Heart left ventricle (tissue), 16 donors: ENCODE measurements at regions not wholly inside any gene's neighbourhood (a gene's known extent, or its start where the extent isn't known, plus 50 kb on each side); places are given as distances from the start of the nearest gene placed in this dataset.
"Not testable (repeated sequence)": the region's sequence is repeated elsewhere in the genome, so short reads cannot be mapped to it uniquely, and the experiment has no call there.

ENCODE experiments used
- ATAC-seq, 4 donors: fragments of 200-7000 bp; cut with Tn5 transposase; one replicate each; pipeline ENCODE4 v1.9.1; 2020 to 2022; ENCODE audit warnings: moderate library complexity in 4 of 4, mild to moderate bottlenecking in 3 of 4, moderate number of reproducible peaks in 1 of 4
- DNase-seq, 5 donors: peaks; one replicate each; pipeline ENCODE4 v3.0.0-alpha.2; 2020
- H3K27ac ChIP-seq, 12 donors: fragments of 200-600 bp; sonication (generic) in 4 of 12; one replicate each; pipeline versions ENCODE4 v1.5.0 to v1.8.0; 2016 to 2022; ENCODE audit warnings: mild to moderate bottlenecking in 2 of 12
- H3K27me3 ChIP-seq, 9 donors: fragments of 200-600 bp; sonication (generic) in 2 of 9; one replicate each; pipeline versions ENCODE4 v1.5.1 to v1.8.0; 2016 to 2022; ENCODE audit warnings: mild to moderate bottlenecking in 3 of 9
- H3K36me3 ChIP-seq, 9 donors: fragments of 200-600 bp; sonication (generic) in 2 of 9; one replicate each; pipeline versions ENCODE4 v1.5.0 to v1.8.0; 2018 to 2022; ENCODE audit warnings: mild to moderate bottlenecking in 2 of 9
- H3K4me1 ChIP-seq, 12 donors: fragments of 200-600 bp; sonication (generic) in 4 of 12; one replicate each; pipeline versions ENCODE4 v1.5.0 to v1.8.0; 2016 to 2022; ENCODE audit warnings: mild to moderate bottlenecking in 3 of 12
- H3K4me3 ChIP-seq, 12 donors: fragments of 200-600 bp; sonication (generic) in 4 of 12; one replicate each; pipeline versions ENCODE4 v1.5.0 to v1.8.0; 2017 to 2022; ENCODE audit warnings: mild to moderate bottlenecking in 9 of 12, moderate library complexity in 4 of 12
- H3K9me3 ChIP-seq, 12 donors: fragments of 200-600 bp; sonication (generic) in 4 of 12; one replicate each; pipeline versions ENCODE4 v1.5.0 to v1.8.0; 2016 to 2022; ENCODE audit warnings: mild to moderate bottlenecking in 1 of 12
- POLR2A ChIP-seq, 2 donors: fragments of 450-650 bp; IDR thresholded peaks; one replicate each; pipeline ENCODE4 v1.6.1; 2017; ENCODE audit warnings: antibody characterized with exemption in 2 of 2, mild to moderate bottlenecking in 2 of 2, moderate library complexity in 2 of 2
- WGBS, 4 donors: extraction: QIAGEN DNeasy Blood & Tissue Kit in 2 of 4; methylation state at CpG; one replicate each; pipeline versions ENCODE4 v1.1.5 to v1.1.7; 2013 to 2018; 5-methylcytosine and 5-hydroxymethylcytosine counted together
- intact Hi-C, 10 donors: fragments of 100-400 bp; cut with DNase I; formaldehyde crosslinking; loops; one replicate each; pipeline versions ENCODE4 v1.11.1 to v1.14.2; 2022
- TF ChIP-seq, protein P1 (sequence below), 12 donors: fragments of 200-600 bp; sonication (generic) in 4 of 12; IDR thresholded peaks; one replicate each; pipeline versions ENCODE4 v1.5.0 to v1.8.0; 2018 to 2022; ENCODE audit warnings: antibody characterized with exemption in 12 of 12, mild to moderate bottlenecking in 5 of 12
- donor health status: ischemic (EF 13 %, LVEDD 7.1; RV severe dilation, severe dysfunction).
- donor health status: healthy with polysubstance abuse.
- donor health status: DM: no; HTN: yes; CAD: no.
- donor health status: DM: no; HTN: no; CAD: no.
- donor health status: ischemic (EF 25% LVEDD 6.9; RV normal size, moderate dysfunction).
- donor health status: ischemic (EF 25% LVEDD 5.7; RV mildly dilated, moderate dysfunction).
- donor health status: healthy.
- donor health status: DM: yes; HTN: yes; CAD: no.
- donor health status: ischemic (EF 35%, LVEDD 5.7; RV mildly dilated, moderate dysfunction).
- donor health status: nonischemic (EF 11% LVEDD 7.7; RV severe dilation, severe dysfunction).
- donor health status: DM: yes; HTN: yes; CAD: no.
- donor health status: PGD.
- donor health status: ischemic (EF 29% LVEDD 5.4; RV normal size, mild dysfunction).
- donor health status: nonischemic (EF 23%, LVEDD 6.1; RV moderate dilation, normal function).

DNA sequence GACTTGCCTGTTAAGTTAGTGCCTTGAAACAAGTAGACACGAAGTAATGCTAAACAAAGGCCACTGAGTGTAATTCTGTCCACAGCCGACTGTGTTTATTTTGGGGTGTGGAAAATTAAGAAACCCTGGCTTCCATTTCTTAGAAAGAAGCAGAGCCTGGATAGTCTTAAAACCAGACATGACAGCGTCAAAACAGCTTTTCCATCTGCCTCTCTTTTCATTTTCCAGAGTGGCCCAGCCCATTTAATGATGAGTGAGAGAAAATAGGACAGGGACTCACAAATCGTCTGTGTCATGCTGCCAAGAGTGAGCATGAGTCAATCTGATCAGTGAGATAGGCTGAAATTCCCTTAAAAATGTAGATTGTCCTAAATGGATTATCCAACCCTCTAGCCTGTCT is 485.9 kb downstream of the JRKL start:
- intact Hi-C loops, result no loop called here
- no peaks in the 10 kb centered on the region for H3K27me3 ChIP-seq
- no peak overlapping the region for H3K4me3 ChIP-seq
- H3K4me1 ChIP-seq, result no peaks in the 10 kb centered on the region
- H3K9me3 ChIP-seq, result no peaks in the 10 kb centered on the region
- DNase-seq (no peak), ATAC-seq (peak in 1 of 4 donors; percentile 51)
- WGBS, 4 donors, result 27 to 54% (median 49%) methylated on average over 4 of the region's 4 CpGs
- no peaks in the 10 kb centered on the region for H3K36me3 ChIP-seq
- no peak overlapping the region for H3K27ac ChIP-seq
- TF ChIP-seq POLR2A (IDR thresholded peaks at IDR 0.05), result no peak
- TF ChIP-seq, protein P1, sequence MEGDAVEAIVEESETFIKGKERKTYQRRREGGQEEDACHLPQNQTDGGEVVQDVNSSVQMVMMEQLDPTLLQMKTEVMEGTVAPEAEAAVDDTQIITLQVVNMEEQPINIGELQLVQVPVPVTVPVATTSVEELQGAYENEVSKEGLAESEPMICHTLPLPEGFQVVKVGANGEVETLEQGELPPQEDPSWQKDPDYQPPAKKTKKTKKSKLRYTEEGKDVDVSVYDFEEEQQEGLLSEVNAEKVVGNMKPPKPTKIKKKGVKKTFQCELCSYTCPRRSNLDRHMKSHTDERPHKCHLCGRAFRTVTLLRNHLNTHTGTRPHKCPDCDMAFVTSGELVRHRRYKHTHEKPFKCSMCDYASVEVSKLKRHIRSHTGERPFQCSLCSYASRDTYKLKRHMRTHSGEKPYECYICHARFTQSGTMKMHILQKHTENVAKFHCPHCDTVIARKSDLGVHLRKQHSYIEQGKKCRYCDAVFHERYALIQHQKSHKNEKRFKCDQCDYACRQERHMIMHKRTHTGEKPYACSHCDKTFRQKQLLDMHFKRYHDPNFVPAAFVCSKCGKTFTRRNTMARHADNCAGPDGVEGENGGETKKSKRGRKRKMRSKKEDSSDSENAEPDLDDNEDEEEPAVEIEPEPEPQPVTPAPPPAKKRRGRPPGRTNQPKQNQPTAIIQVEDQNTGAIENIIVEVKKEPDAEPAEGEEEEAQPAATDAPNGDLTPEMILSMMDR (IDR thresholded peaks at IDR 0.05), result no peak

DNA sequence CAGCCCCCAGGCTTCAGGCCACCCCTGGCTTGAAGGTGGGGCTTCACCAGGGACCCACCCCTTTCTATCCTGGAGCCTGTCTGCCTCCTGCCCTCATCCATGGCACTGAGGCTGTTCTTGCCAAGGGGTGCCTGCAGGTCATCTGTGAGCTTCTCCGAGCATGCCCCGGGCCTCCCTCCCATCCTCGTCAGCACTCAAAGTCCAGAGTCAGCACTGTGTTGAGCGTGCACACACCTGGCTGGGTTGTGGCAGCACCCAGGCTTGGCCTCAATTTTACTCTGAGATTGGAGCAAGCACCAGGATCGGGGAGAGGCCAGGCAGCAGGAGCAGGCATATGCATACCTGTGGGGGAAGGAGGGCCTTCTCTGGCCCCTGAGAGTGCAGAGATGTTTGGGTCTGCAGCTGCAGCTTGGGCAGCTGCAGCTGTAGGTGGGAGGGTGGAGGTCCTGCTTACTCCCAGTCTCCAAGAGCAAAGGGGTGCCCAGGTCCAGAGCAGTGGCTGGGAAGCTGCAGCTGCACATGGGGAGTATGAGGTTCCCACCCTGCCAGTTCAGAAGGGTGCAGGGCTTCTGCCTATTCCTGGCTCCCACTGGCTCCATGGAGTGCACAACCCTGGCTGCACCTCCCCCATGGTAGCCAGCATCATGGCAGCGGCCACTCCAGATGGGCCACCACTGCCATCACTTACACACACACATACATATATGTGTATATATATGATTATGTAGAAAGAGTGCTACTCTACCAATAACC is 488.7 kb downstream of the JRKL start:
- TF ChIP-seq, protein P1 (IDR thresholded peaks at IDR 0.05), result no peak
- no peak for TF ChIP-seq POLR2A (IDR thresholded peaks at IDR 0.05)
- WGBS, 4 donors, result 90 to 94% (median 92%) methylated on average over 4 to 6 of the region's 6 CpGs
- Histone ChIP-seq H3K9me3 (peaks cover 0 to 16% (median 0%) of the 10 kb centered on the region in 12 donors), H3K27me3 (no peaks in the 10 kb centered on the region), H3K4me3 (no peak overlapping the region), H3K4me1 (no peaks in the 10 kb centered on the region), H3K36me3 (no peaks in the 10 kb centered on the region), H3K27ac (no peak overlapping the region)
- intact Hi-C loops, result no loop called here
- ATAC-seq, result peak in 1 of 4 donors; percentile 31
- peak in 1 of 5 donors; percentile 30 for DNase-seq

DNA sequence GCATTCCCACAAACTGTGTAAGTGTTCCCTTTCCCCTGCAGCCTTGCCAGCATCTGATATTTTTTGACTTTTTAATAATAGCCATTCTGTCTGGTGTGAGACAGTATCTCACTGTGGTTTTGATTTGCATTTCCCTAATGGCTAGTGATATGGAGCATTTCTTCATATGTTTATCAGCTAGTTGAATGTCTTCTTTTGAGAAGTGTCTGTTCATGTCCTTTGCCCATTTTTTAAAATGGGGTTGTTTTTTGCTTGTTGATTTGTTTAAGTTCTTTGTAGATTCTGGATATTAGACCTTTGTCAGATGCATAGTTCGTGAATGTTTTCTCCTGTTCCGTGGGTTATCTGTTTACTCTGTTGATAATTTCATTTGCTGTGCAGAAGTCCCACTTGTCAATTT is 492.8 kb downstream of the JRKL start:
- H3K9me3 ChIP-seq, result peaks cover 0 to 18% (median 0%) of the 10 kb centered on the region in 12 donors
- DNase-seq, H3K36me3 ChIP-seq, H3K4me3 ChIP-seq, intact Hi-C loops, H3K4me1 ChIP-seq, H3K27ac ChIP-seq, ATAC-seq, H3K27me3 ChIP-seq: not testable (repeated sequence)
- WGBS, 4 donors, result 77 to 83% (median 79%) methylated on average over 2 of the region's 2 CpGs

DNA sequence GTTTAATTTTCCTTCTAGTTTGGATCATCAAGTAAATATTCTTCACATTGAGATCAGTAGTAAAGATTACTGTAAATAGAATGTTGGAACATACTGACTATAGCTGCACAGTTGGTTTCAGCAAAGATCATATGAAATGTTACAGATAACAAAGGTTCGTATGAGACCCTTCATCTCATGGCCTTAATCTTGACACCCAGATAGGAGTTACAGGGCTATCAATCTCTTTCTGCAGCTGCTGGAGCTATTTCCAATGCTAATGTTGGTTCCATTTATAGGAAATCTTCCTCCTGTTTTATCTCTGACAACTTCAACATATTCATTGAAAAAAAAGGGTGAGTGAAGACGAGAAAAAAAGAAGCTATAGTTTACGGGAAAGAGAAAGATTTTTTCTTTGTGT is 495.6 kb downstream of the JRKL start:
- Histone ChIP-seq H3K9me3 (peaks cover 0 to 18% (median 0%) of the 10 kb centered on the region in 12 donors), H3K4me1 (no peaks in the 10 kb centered on the region), H3K36me3 (no peaks in the 10 kb centered on the region), H3K4me3 (no peak overlapping the region), H3K27ac (no peak overlapping the region), H3K27me3 (no peaks in the 10 kb centered on the region)
- DNase-seq (no peak), ATAC-seq (no peak)
- 32 to 48% (median 39%) methylated on average over 3 of the region's 3 CpGs for WGBS, 4 donors
- intact Hi-C loops, result no loop called here
- TF ChIP-seq, protein P1 (IDR thresholded peaks at IDR 0.05), result no peak
- TF ChIP-seq POLR2A (IDR thresholded peaks at IDR 0.05), result no peak

DNA sequence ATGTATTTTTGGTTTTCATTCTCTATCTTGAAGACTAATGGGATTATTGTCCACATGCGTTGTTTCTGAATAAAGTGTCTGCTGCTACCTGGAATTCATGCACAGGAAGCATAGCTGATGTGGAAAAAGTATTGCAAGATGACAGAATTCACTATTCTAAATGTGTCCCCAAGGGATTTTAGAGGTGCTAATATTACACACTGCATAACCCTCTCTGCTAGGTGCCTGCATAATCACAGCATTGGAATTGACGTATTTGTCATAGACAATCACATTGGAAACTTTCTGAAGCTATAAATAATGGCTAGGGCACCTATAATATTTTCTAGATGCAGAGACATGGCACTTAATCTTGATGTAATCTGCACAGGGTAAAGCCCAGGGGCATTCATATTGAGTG is 496.1 kb downstream of the JRKL start:
- TF ChIP-seq POLR2A (IDR thresholded peaks at IDR 0.05), result no peak
- TF ChIP-seq, protein P1 (IDR thresholded peaks at IDR 0.05), result no peak
- H3K27ac ChIP-seq, result no peak overlapping the region
- DNase-seq (no peak), ATAC-seq (no peak)
- H3K4me1 ChIP-seq, result no peaks in the 10 kb centered on the region
- no peaks in the 10 kb centered on the region for H3K27me3 ChIP-seq
- no peak overlapping the region for H3K4me3 ChIP-seq
- intact Hi-C loops, result no loop called here
- H3K36me3 ChIP-seq, result no peaks in the 10 kb centered on the region
- WGBS, 4 donors, result 84 to 93% (median 91%) methylated on average over 2 of the region's 2 CpGs
- peaks cover 0 to 18% (median 0%) of the 10 kb centered on the region in 12 donors for H3K9me3 ChIP-seq
